Ascending aorta (tissue), 2 donors: ENCODE measurements at regions not wholly inside any gene's neighbourhood (a gene's known extent, or its start where the extent isn't known, plus 50 kb on each side); places are given as distances from the start of the nearest gene placed in this dataset.
"Not testable (repeated sequence)": the region's sequence is repeated elsewhere in the genome, so short reads cannot be mapped to it uniquely, and the experiment has no call there.

Experiments
- DNase-seq, 2 donors: peaks; one replicate each; pipeline ENCODE4 v3.0.0-alpha.2; 2019; ENCODE audit warnings: low spot score in 2 of 2
- H3K27ac ChIP-seq, 2 donors: fragments of 200-600 bp; sonication (generic); one replicate each; pipeline ENCODE4 v1.5.1; 2016 to 2017; ENCODE audit warnings: mild to moderate bottlenecking in 1 of 2
- H3K27me3 ChIP-seq: fragments of 200-600 bp; sonication (generic); one replicate; pipeline ENCODE4 v1.5.1; 2017
- H3K36me3 ChIP-seq, 2 donors: fragments of 200-600 bp; sonication (generic); one replicate each; pipeline ENCODE4 v1.5.1; 2016
- H3K4me1 ChIP-seq, 2 donors: fragments of 200-600 bp; sonication (generic); one replicate each; pipeline ENCODE4 v1.5.1; 2016 to 2017; ENCODE audit warnings: mild to moderate bottlenecking in 1 of 2
- H3K4me3 ChIP-seq, 2 donors: fragments of 200-600 bp; sonication (generic); one replicate each; pipeline ENCODE4 v1.5.1; 2016 to 2017; ENCODE audit warnings: mild to moderate bottlenecking in 1 of 2
- H3K9me3 ChIP-seq, 2 donors: fragments of 200-600 bp; sonication (generic); one replicate each; pipeline ENCODE4 v1.5.1; 2016
- intact Hi-C: fragments of 100-400 bp; cut with DNase I; formaldehyde crosslinking; loops from one replicate; pipeline ENCODE4 v1.15.1; 2023
- TF ChIP-seq, protein P1 (sequence below), 3 experiments: fragments of 200-600 bp in 2 of 3; fragments of 450-650 bp in 1 of 3; sonication (generic) in 2 of 3; IDR thresholded peaks; one replicate each; pipeline ENCODE4 v1.5.1; 2016 to 2019; ENCODE audit warnings: antibody characterized with exemption in 3 of 3, mild to moderate bottlenecking in 1 of 3, moderate library complexity in 1 of 3

- Histone ChIP-seq H3K4me3 (no peak overlapping the region), H3K4me1 (peaks cover 17 to 18% of the 10 kb centered on the region in 2 donors), H3K9me3 (no peaks in the 10 kb centered on the region), H3K36me3 (no peaks in the 10 kb centered on the region), H3K27me3 (no peaks in the 10 kb centered on the region), H3K27ac (no peak overlapping the region)
- TF ChIP-seq, protein P1, sequence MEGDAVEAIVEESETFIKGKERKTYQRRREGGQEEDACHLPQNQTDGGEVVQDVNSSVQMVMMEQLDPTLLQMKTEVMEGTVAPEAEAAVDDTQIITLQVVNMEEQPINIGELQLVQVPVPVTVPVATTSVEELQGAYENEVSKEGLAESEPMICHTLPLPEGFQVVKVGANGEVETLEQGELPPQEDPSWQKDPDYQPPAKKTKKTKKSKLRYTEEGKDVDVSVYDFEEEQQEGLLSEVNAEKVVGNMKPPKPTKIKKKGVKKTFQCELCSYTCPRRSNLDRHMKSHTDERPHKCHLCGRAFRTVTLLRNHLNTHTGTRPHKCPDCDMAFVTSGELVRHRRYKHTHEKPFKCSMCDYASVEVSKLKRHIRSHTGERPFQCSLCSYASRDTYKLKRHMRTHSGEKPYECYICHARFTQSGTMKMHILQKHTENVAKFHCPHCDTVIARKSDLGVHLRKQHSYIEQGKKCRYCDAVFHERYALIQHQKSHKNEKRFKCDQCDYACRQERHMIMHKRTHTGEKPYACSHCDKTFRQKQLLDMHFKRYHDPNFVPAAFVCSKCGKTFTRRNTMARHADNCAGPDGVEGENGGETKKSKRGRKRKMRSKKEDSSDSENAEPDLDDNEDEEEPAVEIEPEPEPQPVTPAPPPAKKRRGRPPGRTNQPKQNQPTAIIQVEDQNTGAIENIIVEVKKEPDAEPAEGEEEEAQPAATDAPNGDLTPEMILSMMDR (IDR thresholded peaks at IDR 0.05) = no peak
- DNase-seq = peak in 1 of 2 donors; percentile 61
- intact Hi-C loops = no loop called here
Observed at GRCh38 chr9:129552064-129552463, 68.8 kb downstream of the C9orf50 start.

- Histone ChIP-seq H3K4me3 (no peak overlapping the region), H3K27me3 (no peaks in the 10 kb centered on the region), H3K27ac (no peak overlapping the region), H3K4me1 (peaks cover 17 to 18% of the 10 kb centered on the region in 2 donors), H3K9me3 (no peaks in the 10 kb centered on the region), H3K36me3 (no peaks in the 10 kb centered on the region)
- intact Hi-C loops = loop anchor here (2.0 kb wide), 1 partner anchor 55 kb away; no protein-coding TSS in a partner anchor
- peak in 1 of 2 donors; percentile 60 for DNase-seq
- TF ChIP-seq, protein P1 (IDR thresholded peaks at IDR 0.05) = no peak
Observed at GRCh38 chr9:129551393-129551973, 69.4 kb downstream of the C9orf50 start.

GRCh38 chr9:129550977-129551376 lies 69.9 kb downstream of the C9orf50 start:
- H3K4me1 ChIP-seq = peaks cover 17 to 18% of the 10 kb centered on the region in 2 donors
- peak in 1 of 2 donors; percentile 41 for DNase-seq
- intact Hi-C loops = loop anchor here (1.0 to 2.0 kb wide), 2 partner anchors 17 to 56 kb away; no protein-coding TSS in a partner anchor
- H3K36me3 ChIP-seq, H3K9me3 ChIP-seq, H3K27me3 ChIP-seq, H3K4me3 ChIP-seq: not testable (repeated sequence)
- H3K27ac ChIP-seq = peak overlapping the region in 1 of 2 donors; percentile 83

DNA sequence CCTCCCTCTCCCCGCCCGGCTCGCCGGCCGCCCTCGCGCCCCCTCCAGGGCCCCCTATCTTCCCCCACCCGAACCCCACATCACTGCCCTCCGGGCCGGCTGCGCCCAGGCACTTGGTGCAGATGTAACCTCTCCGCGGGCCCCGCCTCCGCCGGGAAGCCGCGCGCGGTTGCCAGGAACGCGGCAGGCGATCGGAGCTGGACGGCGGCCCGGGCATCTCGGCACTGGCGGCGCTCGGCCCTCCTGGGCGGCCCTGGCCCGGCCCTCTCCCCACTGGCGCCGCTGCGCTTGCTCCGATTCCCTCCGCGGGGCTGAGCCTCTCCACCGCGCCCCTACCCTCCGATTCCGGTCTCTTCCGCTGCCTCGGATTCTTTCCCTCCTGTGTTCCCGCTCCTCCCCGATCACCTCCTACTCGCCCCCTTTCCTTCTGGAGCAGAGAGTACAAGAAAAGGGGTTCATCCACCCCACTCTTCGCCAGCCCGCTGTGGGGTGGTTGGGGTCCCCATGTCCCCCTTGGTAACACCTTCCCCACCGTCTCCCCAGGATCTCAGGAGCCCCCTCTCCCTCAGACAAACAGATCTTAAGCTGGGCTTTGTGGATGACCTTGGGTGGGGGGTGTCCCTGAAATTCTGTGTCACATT lies 70.6 kb downstream of the C9orf50 start:
- peak overlapping the region; percentile 52 to 82 for H3K4me3 ChIP-seq
- peak overlapping the region; percentile 83 to 94 for H3K27ac ChIP-seq
- intact Hi-C loops = loop anchor here (1.0 to 2.0 kb wide), 2 partner anchors 18 to 56 kb away; no protein-coding TSS in a partner anchor
- TF ChIP-seq, protein P1 (IDR thresholded peaks at IDR 0.05) = no peak
- H3K27me3 ChIP-seq = no peaks in the 10 kb centered on the region
- no peaks in the 10 kb centered on the region for H3K36me3 ChIP-seq
- H3K9me3 ChIP-seq = no peaks in the 10 kb centered on the region
- peak in 1 of 2 donors; percentile 93 for DNase-seq
- peaks cover 17 to 18% of the 10 kb centered on the region in 2 donors for H3K4me1 ChIP-seq

- intact Hi-C loops = loop anchor here (1.0 to 5.0 kb wide), 3 partner anchors 19 to 372 kb away; partner anchors contain the start of gene IER5L
- peak overlapping the region; percentile 83 to 94 for H3K27ac ChIP-seq
- TF ChIP-seq, protein P1 (IDR thresholded peaks at IDR 0.05) = no peak
- peak in 1 of 2 donors; percentile 75 for DNase-seq
- H3K4me3 ChIP-seq = peak overlapping the region; percentile 52 to 82
- H3K9me3 ChIP-seq = no peaks in the 10 kb centered on the region
- H3K27me3 ChIP-seq = no peaks in the 10 kb centered on the region
- H3K36me3 ChIP-seq = no peaks in the 10 kb centered on the region
- peaks cover 17 to 18% of the 10 kb centered on the region in 2 donors for H3K4me1 ChIP-seq
Observed at GRCh38 chr9:129549684-129550083, 71.2 kb downstream of the C9orf50 start.

DNA sequence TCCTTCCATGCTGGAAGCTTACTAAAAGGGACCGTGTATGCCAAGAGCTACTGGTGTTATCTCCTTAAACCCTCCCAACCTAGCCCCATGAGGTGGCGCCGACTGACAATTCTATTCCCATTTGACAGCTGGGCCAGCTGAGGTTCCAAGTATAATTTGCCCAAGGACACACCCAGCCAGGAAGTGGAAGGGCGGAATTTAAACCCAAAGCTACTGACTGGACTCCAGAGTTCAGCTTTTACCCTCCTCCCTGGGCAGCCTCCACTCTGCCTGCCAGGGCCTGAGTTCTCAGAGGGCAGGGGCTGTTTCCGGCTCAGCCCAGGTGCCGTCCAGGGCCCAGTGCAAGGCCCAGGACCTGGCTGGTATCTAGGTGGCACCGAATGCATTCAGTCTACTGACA lies 71.8 kb downstream of the C9orf50 start:
- Histone ChIP-seq H3K4me3 (peak overlapping the region in 1 of 2 donors; percentile 82), H3K27ac (peak overlapping the region; percentile 83 to 94), H3K27me3 (no peaks in the 10 kb centered on the region), H3K9me3 (no peaks in the 10 kb centered on the region), H3K4me1 (peaks cover 17 to 18% of the 10 kb centered on the region in 2 donors), H3K36me3 (no peaks in the 10 kb centered on the region)
- TF ChIP-seq, protein P1 (IDR thresholded peaks at IDR 0.05) = no peak
- peak in 1 of 2 donors; percentile 69 for DNase-seq
- intact Hi-C loops = loop anchor here (5.0 kb wide), 1 partner anchor 372 kb away; the partner anchor contains the start of gene IER5L
